ENCODE measurements at regions not wholly inside any gene's neighbourhood (a gene's known extent, or its start where the extent isn't known, plus 50 kb on each side); places are given as distances from the start of the nearest gene placed in this dataset.

- peaks cover 4% of the 10 kb centered on the region for H3K4me1 Mint-ChIP-seq
- no peak overlapping the region for H3K9ac ChIP-seq
- no peaks in the 10 kb centered on the region for H3K79me2 ChIP-seq (ENCODE audit: low read depth)
- no peaks in the 10 kb centered on the region for H3K36me3 Mint-ChIP-seq
- no peak overlapping the region for H3K27ac ChIP-seq
- H3K4me1 ChIP-seq: peaks cover 2% of the 10 kb centered on the region
- H3K4me3 Mint-ChIP-seq: no peak overlapping the region
- H3K9me3 Mint-ChIP-seq: no peaks in the 10 kb centered on the region
- no peak overlapping the region for H2AFZ ChIP-seq (replicated peaks)
- H3K27me3 ChIP-seq: no peaks in the 10 kb centered on the region
- no peak overlapping the region for H3K27ac Mint-ChIP-seq
- H3F3A ChIP-seq (ENCODE audit: low read depth): no peaks in the 10 kb centered on the region
- no peak overlapping the region for H3K4me2 ChIP-seq
- no peaks in the 10 kb centered on the region for H3K9me3 ChIP-seq (ENCODE audit: low read depth)
- TF ChIP-seq EZH2phosphoT487 (IDR thresholded peaks at IDR 0.05): no peak
- TF ChIP-seq EZH2 (IDR thresholded peaks at IDR 0.05): no peak
- TF ChIP-seq CTCF (IDR thresholded peaks at IDR 0.05): no peak
- H4K20me1 ChIP-seq (ENCODE audit: low read depth): no peaks in the 10 kb centered on the region
- no peak for DNase-seq (ENCODE audit: low spot score)
- H3K4me3 ChIP-seq: no peak overlapping the region
- H3K36me3 ChIP-seq: no peaks in the 10 kb centered on the region
- H3K27me3 Mint-ChIP-seq (ENCODE audit: insufficient read depth, low read depth): peaks cover 4% of the 10 kb centered on the region
Measured at GRCh38 chr15:87120555-87120954, 1040.9 kb downstream of the AGBL1 start.

- no peak for TF ChIP-seq EZH2 (IDR thresholded peaks at IDR 0.05)
- no peak for TF ChIP-seq EZH2phosphoT487 (IDR thresholded peaks at IDR 0.05)
- no peak for TF ChIP-seq CTCF (IDR thresholded peaks at IDR 0.05)
- H3K79me2 ChIP-seq (ENCODE audit: low read depth): no peaks in the 10 kb centered on the region
- Mint-ChIP-seq H3K9me3 (no peaks in the 10 kb centered on the region), H3K27ac (no peak overlapping the region), H3K27me3 (ENCODE audit: insufficient read depth, low read depth) (peaks cover 3% of the 10 kb centered on the region), H3K4me3 (no peak overlapping the region), H3K4me1 (peaks cover 4% of the 10 kb centered on the region), H3K36me3 (no peaks in the 10 kb centered on the region)
- H3K4me2 ChIP-seq: no peak overlapping the region
- no peaks in the 10 kb centered on the region for H3F3A ChIP-seq (ENCODE audit: low read depth)
- H4K20me1 ChIP-seq (ENCODE audit: low read depth): no peaks in the 10 kb centered on the region
- DNase-seq (ENCODE audit: low spot score): no peak
- no peaks in the 10 kb centered on the region for H3K9me3 ChIP-seq (ENCODE audit: low read depth)
- H3K36me3 ChIP-seq: no peaks in the 10 kb centered on the region
- no peak overlapping the region for H2AFZ ChIP-seq (replicated peaks)
- H3K9ac ChIP-seq: no peak overlapping the region
- no peak overlapping the region for H3K4me3 ChIP-seq
- H3K27me3 ChIP-seq: no peaks in the 10 kb centered on the region
- peaks cover 2% of the 10 kb centered on the region for H3K4me1 ChIP-seq
- H3K27ac ChIP-seq: no peak overlapping the region
Measured at GRCh38 chr15:87118846-87119245, 1039.2 kb downstream of the AGBL1 start.

GRCh38 chr15:87118435-87118834 lies 1038.8 kb downstream of the AGBL1 start:
- Mint-ChIP-seq H3K27ac (no peak overlapping the region), H3K36me3 (no peaks in the 10 kb centered on the region), H3K4me1 (peaks cover 4% of the 10 kb centered on the region), H3K4me3 (no peak overlapping the region), H3K9me3 (no peaks in the 10 kb centered on the region), H3K27me3 (ENCODE audit: insufficient read depth, low read depth) (no peaks in the 10 kb centered on the region)
- DNase-seq (ENCODE audit: low spot score): no peak
- Histone ChIP-seq H3F3A (ENCODE audit: low read depth) (no peaks in the 10 kb centered on the region), H3K27me3 (no peaks in the 10 kb centered on the region), H3K9ac (no peak overlapping the region), H3K9me3 (ENCODE audit: low read depth) (no peaks in the 10 kb centered on the region), H2AFZ (replicated peaks) (no peak overlapping the region), H3K36me3 (no peaks in the 10 kb centered on the region), H3K27ac (no peak overlapping the region), H3K4me3 (no peak overlapping the region), H3K79me2 (ENCODE audit: low read depth) (no peaks in the 10 kb centered on the region), H3K4me1 (peaks cover 2% of the 10 kb centered on the region), H4K20me1 (ENCODE audit: low read depth) (no peaks in the 10 kb centered on the region), H3K4me2 (no peak overlapping the region)
- TF ChIP-seq EZH2phosphoT487 (IDR thresholded peaks at IDR 0.05): no peak
- TF ChIP-seq EZH2 (IDR thresholded peaks at IDR 0.05): no peak
- TF ChIP-seq CTCF (IDR thresholded peaks at IDR 0.05): no peak

All from neural progenitor cell (in vitro differentiated cells).